K562 (cell line): ENCODE measurements at regions not wholly inside any gene's neighbourhood (a gene's known extent, or its start where the extent isn't known, plus 50 kb on each side); places are given as distances from the start of the nearest gene placed in this dataset.
A peak's percentile ranks its signal among the peaks of the same experiment; 100 is the strongest.

ENCODE experiments used
- GTF2F1 ChIP-seq: IDR thresholded peaks from 2 replicates; pipeline ENCODE4 v1.6.1; 2011; ENCODE audit warnings: low read depth, low read length, improper control_type of control experiment
- HNRNPH1 ChIP-seq: fragments of 200-400 bp; formaldehyde crosslinking; optimal IDR thresholded peaks from 2 replicates; pipeline ENCODE3; 2017; ENCODE audit warnings: low read depth, mild to moderate bottlenecking, low read length, moderate library complexity
- MGA ChIP-seq: fragments of 450-650 bp; IDR thresholded peaks from 2 replicates; pipeline ENCODE4 v1.6.1; 2016; ENCODE audit warnings: mild to moderate bottlenecking, moderate library complexity
- NR4A1 ChIP-seq, 2 experiments: fragments of 250-450 bp in 1 of 2; fragments of 450-650 bp in 1 of 2; sonication (Bioruptor Pico) in 1 of 2; IDR thresholded peaks; 2 replicates each; pipeline versions ENCODE4 v1.4.0 to v1.6.1; 2016 to 2020; ENCODE audit warnings: mild to moderate bottlenecking in 2 of 2, missing compliant biosample characterization in 1 of 2, missing genetic modification characterization in 1 of 2, moderate library complexity in 1 of 2
- RAD51 ChIP-seq: fragments of 450-650 bp; IDR thresholded peaks from 2 replicates; pipeline ENCODE4 v1.7.1; 2016; ENCODE audit warnings: low read depth, mild to moderate bottlenecking, borderline replicate concordance
- TFE3 ChIP-seq: fragments of 450-650 bp; formaldehyde crosslinking; IDR thresholded peaks from 2 replicates; pipeline ENCODE4 v1.4.0; 2020; ENCODE audit warnings: mild to moderate bottlenecking, mixed read lengths
- TOE1 ChIP-seq, 2 experiments: fragments of 450-650 bp in 1 of 2; sonication (generic) in 1 of 2; formaldehyde crosslinking in 1 of 2; IDR thresholded peaks; 2 replicates each; pipeline versions ENCODE4 v1.7.1 to v1.8.0; 2016 to 2022; ENCODE audit warnings: borderline replicate concordance in 2 of 2, mild to moderate bottlenecking in 2 of 2, antibody characterized with exemption in 1 of 2, inconsistent platforms in 1 of 2, low read depth in 1 of 2, missing genetic modification reagents in 1 of 2, moderate library complexity in 1 of 2
- ZNF592 ChIP-seq: fragments of 450-650 bp; IDR thresholded peaks from 2 replicates; pipeline ENCODE4 v1.6.1; 2017; ENCODE audit warnings: antibody characterized with exemption, mild to moderate bottlenecking
- ZNF644 ChIP-seq: fragments of 200-800 bp; sonication (Bioruptor generic); IDR thresholded peaks from 2 replicates; pipeline ENCODE4 v1.6.1; 2016; ENCODE audit warnings: low read depth, missing genetic modification characterization, missing compliant biosample characterization

GRCh38 chr6:16045238-16045637 is 83.6 kb upstream of the MYLIP start (continued):
- TF ChIP-seq MGA (peak; percentile 59; the same call in 1 of the 2 replicates), HNRNPH1 (no peak), NR4A1 (CRISPR knock-in tag; IDR thresholded peaks at IDR 0.05) (no peak), NR4A1 (tag; IDR thresholded peaks at IDR 0.05) (0 out of 2 replicates have a peak, but pooled peaks have one; percentile 34), ZNF592 (0 out of 2 replicates have a peak, but pooled peaks have one; percentile 32), RAD51 (peak; percentile 90), ZNF644 (tag) (peak; percentile 58; the same call in 1 of the 2 replicates), TOE1 (IDR thresholded peaks at IDR 0.05; ENCODE audit: borderline replicate concordance) (peak; percentile 64; the same call in 1 of the 2 replicates), TOE1 (CRISPR knock-in tag; IDR thresholded peaks at IDR 0.05; ENCODE audit: borderline replicate concordance, low read depth) (no peak), GTF2F1 (no peak), TFE3 (peak; percentile 87)
